ENCODE measurements at regions not wholly inside any gene's neighbourhood (a gene's known extent, or its start where the extent isn't known, plus 50 kb on each side); places are given as distances from the start of the nearest gene placed in this dataset.
"Not testable (repeated sequence)": the region's sequence is repeated elsewhere in the genome, so short reads cannot be mapped to it uniquely, and the experiment has no call there.

DNA sequence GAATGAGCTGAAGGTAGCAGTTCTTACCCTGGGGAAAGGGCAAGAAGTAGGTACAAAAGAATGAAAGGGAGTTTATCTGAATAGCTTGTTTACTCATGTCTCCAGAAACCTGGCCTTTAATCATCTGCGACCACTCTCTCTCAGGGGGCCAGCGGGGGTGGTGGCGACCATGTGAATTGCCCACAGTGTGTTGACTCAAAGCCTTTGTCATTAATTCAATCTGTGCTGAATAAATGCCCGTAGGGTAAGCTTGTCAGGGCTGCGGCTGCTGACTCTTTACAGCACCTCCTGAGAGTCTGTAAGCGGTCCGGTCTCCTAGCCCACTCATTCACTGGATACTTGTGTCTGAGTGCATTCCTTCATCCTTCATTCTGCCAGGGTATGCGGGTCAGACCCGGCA lies 874.4 kb downstream of the SLC6A15 start:
- CTCF ChIA-PET, result no interaction called here
- H3K9me3 Mint-ChIP-seq (ENCODE audit: low read depth), result peaks cover 5% of the 10 kb centered on the region

DNA sequence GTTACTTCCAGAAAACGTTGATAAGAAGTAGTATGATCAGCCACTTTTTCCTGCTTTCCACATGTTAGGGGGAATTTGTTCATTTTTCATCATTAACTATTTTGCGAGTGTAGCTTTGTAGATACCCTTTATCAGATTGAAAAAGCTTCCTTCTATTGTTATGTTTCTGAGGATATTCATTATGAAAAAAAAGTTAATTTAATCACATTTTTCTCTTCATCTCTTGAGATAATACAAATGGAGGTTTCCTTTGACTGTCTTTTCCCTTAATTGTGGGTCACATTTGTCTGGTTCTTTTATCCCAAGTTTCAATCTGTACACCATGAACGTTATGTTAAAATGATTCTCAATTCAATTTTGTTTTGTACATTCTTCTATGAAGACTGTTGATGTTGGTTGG lies 875.7 kb downstream of the SLC6A15 start:
- Mint-ChIP-seq H3K27ac (no peak overlapping the region), H3K36me3 (ENCODE audit: low read depth) (no peaks in the 10 kb centered on the region), H3K4me1 (no peaks in the 10 kb centered on the region), H3K27me3 (no peaks in the 10 kb centered on the region), H3K9me3 (ENCODE audit: low read depth) (peaks cover 8% of the 10 kb centered on the region), H3K4me3 (no peak overlapping the region)
- no peak for DNase-seq
- ChIA-PET POLR2A (no interaction called here), CTCF (no interaction called here)
- intact Hi-C loops (cut with DNase I, micrococcal nuclease), result no loop called here
- no peak for ATAC-seq

More for the DNA sequence above, 874.4 kb downstream of the SLC6A15 start:
- Mint-ChIP-seq H3K4me3 (no peak overlapping the region), H3K4me1 (no peaks in the 10 kb centered on the region), H3K27ac (no peak overlapping the region), H3K27me3 (no peaks in the 10 kb centered on the region), H3K36me3 (ENCODE audit: low read depth) (no peaks in the 10 kb centered on the region)
- POLR2A ChIA-PET, result no interaction called here
- ATAC-seq (no peak), DNase-seq (no peak)
- intact Hi-C loops (cut with DNase I, micrococcal nuclease), result no loop called here

DNA sequence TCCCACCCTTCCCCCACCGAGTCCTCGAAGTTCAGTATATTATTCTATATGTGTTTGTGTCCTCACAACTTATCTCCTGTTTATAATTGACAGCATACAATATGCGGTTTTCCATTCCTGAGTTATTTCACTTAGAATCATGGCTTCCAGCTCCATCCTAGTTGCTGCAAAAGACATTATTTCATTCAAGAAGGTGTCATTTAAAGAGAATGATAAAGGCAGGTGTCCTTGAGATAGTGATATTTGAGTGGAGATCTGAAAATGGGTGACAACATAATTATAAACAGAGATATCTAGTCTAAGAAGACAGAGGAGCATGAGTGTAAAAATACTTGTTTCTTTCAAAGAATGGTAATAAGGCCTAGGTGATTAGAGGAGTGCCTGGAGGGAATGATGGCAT lies 876.8 kb downstream of the SLC6A15 start:
- Mint-ChIP-seq H3K9me3 (ENCODE audit: low read depth) (peaks cover 9% of the 10 kb centered on the region), H3K36me3 (ENCODE audit: low read depth) (no peaks in the 10 kb centered on the region), H3K27ac (no peak overlapping the region), H3K4me3 (no peak overlapping the region), H3K27me3 (no peaks in the 10 kb centered on the region), H3K4me1 (no peaks in the 10 kb centered on the region)
- POLR2A ChIA-PET, result no interaction called here
- no peak for DNase-seq
- CTCF ChIA-PET, result no interaction called here
- no peak for ATAC-seq
- intact Hi-C loops (cut with DNase I, micrococcal nuclease), result no loop called here

DNA sequence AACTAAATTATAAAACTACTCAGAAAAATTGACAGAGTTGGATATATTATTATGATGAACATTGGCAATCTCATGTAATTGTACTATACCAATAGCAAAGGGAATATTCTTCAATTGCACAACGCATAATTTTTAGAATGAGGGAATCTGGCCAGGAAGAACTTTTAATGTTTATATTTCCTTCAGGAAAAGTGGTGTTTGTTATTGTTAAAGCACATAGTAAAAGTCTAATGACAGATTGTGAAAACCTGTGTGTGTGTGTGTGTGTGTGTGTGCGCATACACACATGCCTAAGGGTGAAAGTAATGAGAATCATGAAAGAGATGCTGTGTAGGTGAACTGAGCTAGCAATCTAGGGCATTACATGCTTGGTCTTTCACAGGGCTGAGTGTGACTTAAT lies 877.7 kb downstream of the SLC6A15 start:
- ATAC-seq (no peak), DNase-seq (no peak)
- ChIA-PET CTCF (no interaction called here), POLR2A (no interaction called here)
- H3K36me3 Mint-ChIP-seq (ENCODE audit: low read depth), result no peaks in the 10 kb centered on the region
- intact Hi-C loops (cut with DNase I, micrococcal nuclease), result no loop called here
- H3K9me3 Mint-ChIP-seq (ENCODE audit: low read depth), result peaks cover 9% of the 10 kb centered on the region
- H3K4me1 Mint-ChIP-seq, result no peaks in the 10 kb centered on the region
- H3K27me3 Mint-ChIP-seq, result no peaks in the 10 kb centered on the region
- no peak overlapping the region for H3K4me3 Mint-ChIP-seq
- H3K27ac Mint-ChIP-seq, result no peak overlapping the region

DNA sequence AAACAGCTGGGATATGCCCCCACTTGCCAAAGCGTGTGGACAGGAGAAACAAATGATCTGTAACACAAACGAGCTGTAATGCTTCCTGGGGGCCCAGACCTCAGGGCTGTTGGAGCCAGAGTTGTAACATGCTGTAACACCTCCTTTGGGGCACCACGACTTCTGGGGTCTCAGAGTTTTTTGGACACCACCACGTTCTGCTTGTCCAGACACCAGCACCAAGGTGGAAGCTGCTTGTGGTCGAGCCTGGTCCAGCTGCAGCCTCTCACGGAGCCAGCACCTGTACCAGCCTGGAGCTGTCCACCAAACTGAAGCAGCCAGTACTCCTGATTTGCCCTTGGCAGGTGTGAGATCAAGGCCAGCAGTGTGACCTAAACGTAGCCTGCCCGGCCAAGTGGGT lies 879.4 kb downstream of the SLC6A15 start:
- no peak overlapping the region for H3K27ac Mint-ChIP-seq
- intact Hi-C loops (cut with DNase I, micrococcal nuclease), result no loop called here
- POLR2A ChIA-PET, result no interaction called here
- H3K27me3 Mint-ChIP-seq, result no peaks in the 10 kb centered on the region
- no peaks in the 10 kb centered on the region for H3K36me3 Mint-ChIP-seq (ENCODE audit: low read depth)
- no peak for DNase-seq
- H3K4me3 Mint-ChIP-seq, result no peak overlapping the region
- no peaks in the 10 kb centered on the region for H3K4me1 Mint-ChIP-seq
- CTCF ChIA-PET, result no interaction called here
- no peak for ATAC-seq
- peaks cover 4% of the 10 kb centered on the region for H3K9me3 Mint-ChIP-seq (ENCODE audit: low read depth)

DNA sequence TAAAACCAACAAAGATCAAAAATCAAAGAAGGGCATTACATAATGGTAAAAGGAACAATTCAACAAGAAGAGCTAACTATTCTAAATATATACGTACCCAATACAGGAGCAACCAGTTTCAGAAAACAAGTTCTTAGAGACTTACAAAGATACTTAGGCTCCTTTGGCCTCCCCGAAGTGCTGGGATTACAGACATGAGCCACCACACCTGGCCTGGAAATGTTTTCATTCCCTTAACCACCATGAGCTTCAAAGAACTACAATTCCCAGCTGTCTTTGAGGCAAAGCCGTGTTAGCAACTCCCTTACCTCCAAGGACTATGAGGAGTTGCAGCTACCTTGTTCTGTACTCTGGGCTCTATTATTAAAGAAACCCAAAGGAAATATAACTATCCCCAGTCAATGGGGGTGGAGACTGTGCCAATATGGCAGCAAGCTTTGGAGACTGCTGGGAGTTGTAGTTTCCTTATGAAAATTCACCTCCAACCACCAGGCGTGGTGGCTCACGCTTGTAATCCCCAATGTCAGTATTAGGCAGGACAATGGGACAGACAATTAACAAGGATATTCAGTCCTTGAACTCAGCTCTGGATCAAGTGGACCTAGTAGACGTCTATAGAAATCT lies 893.9 kb downstream of the SLC6A15 start:
- H3K27ac Mint-ChIP-seq; ATAC-seq; H3K27me3 Mint-ChIP-seq; H3K4me3 Mint-ChIP-seq; H3K36me3 Mint-ChIP-seq (ENCODE audit: low read depth); CTCF ChIA-PET; DNase-seq; POLR2A ChIA-PET; intact Hi-C loops (cut with DNase I, micrococcal nuclease); H3K4me1 Mint-ChIP-seq: not testable (repeated sequence)
- H3K9me3 Mint-ChIP-seq (ENCODE audit: low read depth), result peaks cover 15% of the 10 kb centered on the region

DNA sequence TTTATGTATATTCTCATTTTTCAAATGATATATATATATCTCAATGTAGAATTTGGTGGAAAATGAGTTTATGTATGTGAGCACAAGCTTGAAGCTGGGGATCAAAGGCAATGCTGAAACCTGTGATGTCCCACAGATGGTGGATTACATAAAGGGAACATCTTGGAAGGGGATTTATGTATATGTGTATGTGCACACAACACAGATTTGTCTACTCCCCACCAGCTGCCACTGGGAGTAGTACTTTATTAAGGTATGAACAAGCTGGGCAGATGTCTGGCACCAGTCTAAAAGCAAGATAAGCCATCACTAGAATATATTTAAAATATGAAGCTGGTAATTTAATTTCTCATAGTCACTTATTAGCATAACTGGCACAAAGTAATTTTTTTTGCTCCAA lies 895.6 kb downstream of the SLC6A15 start:
- no peak overlapping the region for H3K4me3 Mint-ChIP-seq
- H3K27me3 Mint-ChIP-seq, result no peaks in the 10 kb centered on the region
- ChIA-PET POLR2A (no interaction called here), CTCF (no interaction called here)
- intact Hi-C loops (cut with DNase I, micrococcal nuclease), result no loop called here
- no peak overlapping the region for H3K27ac Mint-ChIP-seq
- no peaks in the 10 kb centered on the region for H3K36me3 Mint-ChIP-seq (ENCODE audit: low read depth)
- H3K4me1 Mint-ChIP-seq, result no peaks in the 10 kb centered on the region
- H3K9me3 Mint-ChIP-seq (ENCODE audit: low read depth), result peaks cover 21% of the 10 kb centered on the region
- ATAC-seq, result no peak
- no peak for DNase-seq

DNA sequence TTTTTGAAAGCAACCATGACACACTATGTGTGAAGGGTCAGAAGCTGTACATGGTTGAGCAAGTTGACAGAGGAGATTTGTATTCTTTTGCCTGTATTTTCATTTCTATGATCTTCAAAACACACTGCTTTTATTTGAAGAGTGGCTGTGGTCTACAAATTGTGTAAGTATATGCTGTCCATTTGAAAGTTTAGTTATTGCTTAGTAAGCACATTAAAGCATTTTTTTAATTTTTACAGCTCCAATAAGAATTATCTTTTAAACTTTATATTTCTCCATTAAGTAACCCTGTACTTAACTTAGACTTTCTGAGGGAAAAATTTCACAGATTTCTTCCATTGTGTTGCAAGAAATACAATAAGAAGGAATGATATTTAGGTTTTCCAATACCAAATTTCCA lies 915.2 kb downstream of the SLC6A15 start:
- intact Hi-C loops (cut with DNase I, micrococcal nuclease), result no loop called here
- DNase-seq, result no peak
- CTCF ChIA-PET, result interaction anchor here (0.5 kb wide), 1 partner anchor 625 kb away, joined by 3 read pairs; no protein-coding TSS in a partner anchor
- H3K4me1 Mint-ChIP-seq, result no peaks in the 10 kb centered on the region
- no peaks in the 10 kb centered on the region for H3K27me3 Mint-ChIP-seq
- ATAC-seq, result no peak
- no peaks in the 10 kb centered on the region for H3K36me3 Mint-ChIP-seq (ENCODE audit: low read depth)
- peaks cover 10% of the 10 kb centered on the region for H3K9me3 Mint-ChIP-seq (ENCODE audit: low read depth)
- no peak overlapping the region for H3K4me3 Mint-ChIP-seq
- H3K27ac Mint-ChIP-seq, result no peak overlapping the region
- POLR2A ChIA-PET, result no interaction called here

DNA sequence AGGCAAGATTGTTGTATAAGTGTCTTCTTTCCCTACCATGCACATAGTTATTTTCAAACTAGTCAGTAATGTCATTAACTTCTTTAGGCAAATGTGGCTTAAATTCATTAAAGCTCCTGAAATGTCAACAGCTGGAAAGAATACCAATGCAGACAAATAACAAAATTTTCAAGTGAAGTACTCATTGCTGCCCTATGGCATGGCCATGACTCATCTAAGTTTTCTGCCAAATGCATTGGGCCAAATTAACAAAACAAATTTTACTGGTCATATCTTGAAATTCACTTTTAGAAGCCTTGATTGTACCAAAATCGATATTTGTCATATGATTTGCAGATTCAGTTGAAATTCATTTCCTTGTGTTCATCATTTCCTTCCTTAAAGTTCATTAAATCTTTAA lies 915.9 kb downstream of the SLC6A15 start:
- no peak for ATAC-seq
- Mint-ChIP-seq H3K27ac (no peak overlapping the region), H3K27me3 (no peaks in the 10 kb centered on the region), H3K4me1 (no peaks in the 10 kb centered on the region), H3K36me3 (ENCODE audit: low read depth) (no peaks in the 10 kb centered on the region), H3K9me3 (ENCODE audit: low read depth) (peaks cover 10% of the 10 kb centered on the region), H3K4me3 (no peak overlapping the region)
- POLR2A ChIA-PET, result no interaction called here
- DNase-seq, result no peak
- CTCF ChIA-PET, result no interaction called here
- intact Hi-C loops (cut with DNase I, micrococcal nuclease), result no loop called here

DNA sequence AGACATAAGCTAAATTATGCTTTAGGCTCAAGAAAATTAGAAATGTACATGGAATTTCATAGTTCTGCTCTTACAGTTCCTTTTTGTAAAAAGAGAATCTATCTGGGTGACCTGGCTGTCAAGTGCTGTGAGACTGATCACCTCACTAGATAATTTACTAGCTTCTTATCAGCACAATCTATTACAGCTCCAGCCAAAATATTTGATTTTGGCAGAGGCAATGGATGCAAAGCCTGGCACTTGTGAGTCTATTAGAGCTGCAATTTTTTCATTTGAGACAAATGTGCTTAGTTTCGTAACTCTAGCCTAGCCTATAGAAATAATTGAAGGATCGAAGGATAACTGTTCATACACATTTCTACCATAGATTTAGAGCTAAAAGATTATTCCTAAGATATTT lies 927.5 kb downstream of the SLC6A15 start:
- DNase-seq (no peak), ATAC-seq (no peak)
- CTCF ChIA-PET, result no interaction called here
- Mint-ChIP-seq H3K4me3 (no peak overlapping the region), H3K9me3 (ENCODE audit: low read depth) (no peaks in the 10 kb centered on the region), H3K27me3 (no peaks in the 10 kb centered on the region), H3K36me3 (ENCODE audit: low read depth) (no peaks in the 10 kb centered on the region), H3K4me1 (no peaks in the 10 kb centered on the region), H3K27ac (no peak overlapping the region)
- POLR2A ChIA-PET, result no interaction called here
- intact Hi-C loops (cut with DNase I, micrococcal nuclease), result no loop called here

DNA sequence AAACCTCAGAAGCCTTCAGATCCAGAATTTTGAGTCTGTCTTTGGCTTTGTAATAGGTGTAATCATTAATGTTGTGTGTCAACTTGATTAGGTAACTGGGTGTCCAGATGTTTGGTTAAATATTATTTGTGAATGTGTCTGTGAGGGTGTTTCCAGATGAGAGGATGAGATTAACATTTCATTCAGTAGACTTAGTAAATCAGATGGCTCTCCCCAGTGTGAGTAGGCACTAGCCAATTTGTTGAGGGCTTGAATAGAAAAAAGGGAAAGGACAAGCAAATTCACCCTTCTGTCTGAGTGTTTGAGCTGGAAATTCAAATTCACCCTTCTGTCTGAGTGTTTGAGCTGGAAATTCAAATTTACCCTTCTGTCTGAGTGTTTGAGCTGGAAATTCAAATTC lies 932.2 kb downstream of the SLC6A15 start:
- intact Hi-C loops (cut with DNase I, micrococcal nuclease), result no loop called here
- ChIA-PET CTCF (no interaction called here), POLR2A (no interaction called here)
- Mint-ChIP-seq H3K4me3 (no peak overlapping the region), H3K9me3 (ENCODE audit: low read depth) (no peaks in the 10 kb centered on the region), H3K36me3 (ENCODE audit: low read depth) (no peaks in the 10 kb centered on the region), H3K4me1 (no peaks in the 10 kb centered on the region), H3K27ac (no peak overlapping the region), H3K27me3 (no peaks in the 10 kb centered on the region)
- DNase-seq, result no peak
- no peak for ATAC-seq

DNA sequence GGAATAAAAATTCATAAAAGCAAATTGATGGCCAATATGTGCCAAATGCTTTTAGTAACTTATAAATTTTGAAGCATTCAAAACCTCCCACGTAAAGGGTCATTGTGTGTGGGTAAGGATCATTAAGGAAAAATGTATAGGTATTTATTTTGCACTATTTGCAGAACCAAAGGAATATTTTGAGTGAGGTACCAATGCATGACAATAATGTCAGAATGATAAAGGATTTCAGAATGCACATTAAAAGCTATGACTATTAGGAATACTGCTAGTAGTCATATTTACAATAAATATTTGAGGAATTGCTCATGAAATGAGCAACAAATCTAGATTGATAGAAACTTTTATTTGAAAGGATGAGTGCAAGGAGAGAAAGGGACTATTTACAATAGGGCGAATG lies 932.8 kb downstream of the SLC6A15 start:
- Mint-ChIP-seq H3K27me3 (no peaks in the 10 kb centered on the region), H3K4me3 (no peak overlapping the region), H3K27ac (no peak overlapping the region), H3K4me1 (no peaks in the 10 kb centered on the region), H3K9me3 (ENCODE audit: low read depth) (no peaks in the 10 kb centered on the region), H3K36me3 (ENCODE audit: low read depth) (no peaks in the 10 kb centered on the region)
- ATAC-seq (no peak), DNase-seq (no peak)
- ChIA-PET CTCF (no interaction called here), POLR2A (no interaction called here)
- intact Hi-C loops (cut with DNase I, micrococcal nuclease), result no loop called here

DNA sequence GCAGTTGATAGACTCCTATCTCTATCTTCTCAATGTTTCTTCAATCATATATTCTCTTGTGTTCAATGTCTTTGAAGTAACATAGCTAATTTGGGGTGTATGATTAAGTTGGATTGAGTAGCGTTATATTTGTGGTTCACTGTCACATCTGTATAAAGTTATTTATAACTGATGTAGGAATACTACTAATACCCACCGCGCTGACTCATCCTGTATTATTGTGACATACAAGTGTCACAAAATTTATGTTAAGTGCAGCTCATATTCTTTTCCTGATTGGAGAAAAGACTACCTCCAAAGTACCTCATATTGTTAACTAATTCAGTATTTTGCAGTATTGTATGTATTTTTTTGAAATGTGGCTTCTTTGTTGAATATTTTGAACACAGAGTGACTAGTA lies 940.8 kb downstream of the SLC6A15 start:
- Mint-ChIP-seq H3K4me3 (no peak overlapping the region), H3K36me3 (ENCODE audit: low read depth) (no peaks in the 10 kb centered on the region), H3K27me3 (no peaks in the 10 kb centered on the region), H3K27ac (no peak overlapping the region), H3K4me1 (no peaks in the 10 kb centered on the region), H3K9me3 (ENCODE audit: low read depth) (peaks cover 4% of the 10 kb centered on the region)
- DNase-seq, result no peak
- ATAC-seq, result no peak
- POLR2A ChIA-PET, result no interaction called here
- CTCF ChIA-PET, result no interaction called here
- intact Hi-C loops (cut with DNase I, micrococcal nuclease), result no loop called here

All from activated CD4-positive, alpha-beta T cell treated with anti-CD3 and anti-CD28 coated beads for 36 hours (primary cell).